GM19023 (cell line): ENCODE measurements at regions not wholly inside any gene's neighbourhood (a gene's known extent, or its start where the extent isn't known, plus 50 kb on each side); places are given as distances from the start of the nearest gene placed in this dataset.
"Not testable (repeated sequence)": the region's sequence is repeated elsewhere in the genome, so short reads cannot be mapped to it uniquely, and the experiment has no call there.

Experiments used
- ATAC-seq: cut with Tn5 transposase; IDR thresholded peaks from one replicate; pipeline ENCODE4 v1.9.1; 2021; ENCODE audit warnings: mild to moderate bottlenecking, moderate library complexity; ENCODE audit not compliant: unreplicated experiment

GRCh38 chr2:126038861-126039260 lies 617.1 kb upstream of the GYPC start:
- ATAC-seq = no peak

GRCh38 chr2:126041391-126042047 lies 614.4 kb upstream of the GYPC start:
- ATAC-seq = no peak

- no peak for ATAC-seq
Measured at GRCh38 chr2:126042089-126042488, 613.9 kb upstream of the GYPC start.

GRCh38 chr2:126048719-126049118 lies 607.2 kb upstream of the GYPC start:
- no peak for ATAC-seq

- no peak for ATAC-seq
Measured at GRCh38 chr2:126049461-126049860, 606.5 kb upstream of the GYPC start.

GRCh38 chr2:126050991-126051736 lies 604.8 kb upstream of the GYPC start:
- ATAC-seq = no peak

- not testable (repeated sequence) for ATAC-seq
Measured at GRCh38 chr2:126051737-126052240, 604.2 kb upstream of the GYPC start.

GRCh38 chr2:126059379-126059778 lies 596.6 kb upstream of the GYPC start:
- ATAC-seq = no peak

GRCh38 chr2:126085011-126085795 lies 570.8 kb upstream of the GYPC start:
- no peak for ATAC-seq

GRCh38 chr2:126100962-126101361 lies 555.0 kb upstream of the GYPC start:
- no peak for ATAC-seq

GRCh38 chr2:126106006-126106405 lies 550.0 kb upstream of the GYPC start:
- ATAC-seq = no peak

- no peak for ATAC-seq
Measured at GRCh38 chr2:126107883-126108282, 548.1 kb upstream of the GYPC start.

GRCh38 chr2:126115975-126116374 lies 540.0 kb upstream of the GYPC start:
- no peak for ATAC-seq

- no peak for ATAC-seq
Measured at GRCh38 chr2:126117886-126118285, 538.1 kb upstream of the GYPC start.

- ATAC-seq = no peak
Measured at GRCh38 chr2:126145752-126146151, 510.2 kb upstream of the GYPC start.

GRCh38 chr2:126154256-126154785 lies 501.6 kb upstream of the GYPC start:
- ATAC-seq = no peak

GRCh38 chr2:126160950-126161349 lies 495.0 kb upstream of the GYPC start:
- ATAC-seq = not testable (repeated sequence)

GRCh38 chr2:126172631-126173184 lies 483.2 kb upstream of the GYPC start:
- ATAC-seq = no peak

GRCh38 chr2:126175222-126175621 lies 480.7 kb upstream of the GYPC start:
- no peak for ATAC-seq

- ATAC-seq = no peak
Measured at GRCh38 chr2:126177479-126177878, 478.5 kb upstream of the GYPC start.

GRCh38 chr2:126187668-126188067 lies 468.3 kb upstream of the GYPC start:
- no peak for ATAC-seq
